Stimulated activated effector memory CD8-positive, alpha-beta T cell treated with anti-CD3 and anti-CD28 coated beads, Interleukin-12 subunit alpha, Interleukin-12 subunit beta, amount 100 ng/mL, for 72 hours (primary cell): ENCODE measurements at regions not wholly inside any gene's neighbourhood (a gene's known extent, or its start where the extent isn't known, plus 50 kb on each side); places are given as distances from the start of the nearest gene placed in this dataset.

ENCODE experiments used
- ATAC-seq: fragments of 150-1000 bp; cut with Tn5 transposase; 2 replicates; pipeline ENCODE4 v1.10.0; 2021
- DNase-seq, 2 donors: peaks; one replicate each; pipeline ENCODE4 v3.0.0; 2021 to 2022; ENCODE audit warnings: low spot score in 2 of 2
- H3K27ac Mint-ChIP-seq: one replicate; pipeline ENCODE4 v1.8.0; 2022; ENCODE audit warnings: mild to moderate bottlenecking, mixed read lengths
- H3K36me3 Mint-ChIP-seq: one replicate; pipeline ENCODE4 v1.8.0; 2022; ENCODE audit warnings: mild to moderate bottlenecking, mixed read lengths
- H3K4me1 Mint-ChIP-seq: one replicate; pipeline ENCODE4 v1.8.0; 2022; ENCODE audit warnings: mixed read lengths
- H3K4me3 Mint-ChIP-seq: one replicate; pipeline ENCODE4 v1.8.0; 2022; ENCODE audit warnings: mild to moderate bottlenecking, mixed read lengths
- H3K9me3 Mint-ChIP-seq: one replicate; pipeline ENCODE4 v1.8.0; 2022; ENCODE audit warnings: mixed read lengths

GRCh38 chr10:83122336-83122735 lies 1017.0 kb upstream of the GHITM start:
- H3K4me1 Mint-ChIP-seq = no peaks in the 10 kb centered on the region
- H3K36me3 Mint-ChIP-seq = no peaks in the 10 kb centered on the region
- ATAC-seq (no peak), DNase-seq (no peak)
- H3K4me3 Mint-ChIP-seq = no peak overlapping the region
- peaks cover 8% of the 10 kb centered on the region for H3K9me3 Mint-ChIP-seq
- H3K27ac Mint-ChIP-seq = no peak overlapping the region

GRCh38 chr10:83127942-83128575 lies 1011.2 kb upstream of the GHITM start:
- H3K9me3 Mint-ChIP-seq = peaks cover 24% of the 10 kb centered on the region
- H3K4me1 Mint-ChIP-seq = no peaks in the 10 kb centered on the region
- H3K36me3 Mint-ChIP-seq = no peaks in the 10 kb centered on the region
- ATAC-seq (no peak), DNase-seq (no peak)
- H3K4me3 Mint-ChIP-seq = no peak overlapping the region
- H3K27ac Mint-ChIP-seq = no peak overlapping the region

- Mint-ChIP-seq H3K4me3 (no peak overlapping the region), H3K27ac (no peak overlapping the region), H3K4me1 (no peaks in the 10 kb centered on the region), H3K36me3 (no peaks in the 10 kb centered on the region), H3K9me3 (peaks cover 6% of the 10 kb centered on the region)
- ATAC-seq (no peak), DNase-seq (no peak)
Observed at GRCh38 chr10:83140811-83141210, 998.5 kb upstream of the GHITM start.

GRCh38 chr10:83142074-83142563 lies 997.2 kb upstream of the GHITM start:
- Mint-ChIP-seq H3K9me3 (peaks cover 9% of the 10 kb centered on the region), H3K36me3 (no peaks in the 10 kb centered on the region), H3K4me3 (no peak overlapping the region), H3K4me1 (no peaks in the 10 kb centered on the region), H3K27ac (no peak overlapping the region)
- DNase-seq = no peak
- ATAC-seq = no peak

- ATAC-seq (no peak), DNase-seq (no peak)
- no peaks in the 10 kb centered on the region for H3K4me1 Mint-ChIP-seq
- peaks cover 9% of the 10 kb centered on the region for H3K9me3 Mint-ChIP-seq
- no peaks in the 10 kb centered on the region for H3K36me3 Mint-ChIP-seq
- no peak overlapping the region for H3K4me3 Mint-ChIP-seq
- H3K27ac Mint-ChIP-seq = no peak overlapping the region
Observed at GRCh38 chr10:83144461-83144860, 994.8 kb upstream of the GHITM start.

- Mint-ChIP-seq H3K9me3 (peaks cover 7% of the 10 kb centered on the region), H3K36me3 (no peaks in the 10 kb centered on the region)
- no peak for ATAC-seq
Observed at GRCh38 chr10:83153714-83154113, 985.6 kb upstream of the GHITM start.

GRCh38 chr10:83164156-83164555 lies 975.2 kb upstream of the GHITM start:
- DNase-seq = no peak
- no peaks in the 10 kb centered on the region for H3K4me1 Mint-ChIP-seq
- H3K36me3 Mint-ChIP-seq = no peaks in the 10 kb centered on the region
- no peak overlapping the region for H3K27ac Mint-ChIP-seq
- peaks cover 7% of the 10 kb centered on the region for H3K9me3 Mint-ChIP-seq
- ATAC-seq = no peak
- H3K4me3 Mint-ChIP-seq = no peak overlapping the region

More at GRCh38 chr10:83153714-83154113, 985.6 kb upstream of the GHITM start:
- DNase-seq = no peak
- no peak overlapping the region for H3K4me3 Mint-ChIP-seq
- H3K4me1 Mint-ChIP-seq = no peaks in the 10 kb centered on the region
- H3K27ac Mint-ChIP-seq = no peak overlapping the region

GRCh38 chr10:83165265-83165664 lies 974.0 kb upstream of the GHITM start:
- Mint-ChIP-seq H3K9me3 (peaks cover 7% of the 10 kb centered on the region), H3K36me3 (no peaks in the 10 kb centered on the region), H3K4me1 (no peaks in the 10 kb centered on the region), H3K4me3 (no peak overlapping the region), H3K27ac (no peak overlapping the region)
- ATAC-seq (no peak), DNase-seq (no peak)

- Mint-ChIP-seq H3K36me3 (no peaks in the 10 kb centered on the region), H3K27ac (no peak overlapping the region), H3K4me1 (no peaks in the 10 kb centered on the region), H3K9me3 (peaks cover 7% of the 10 kb centered on the region), H3K4me3 (no peak overlapping the region)
- ATAC-seq (no peak), DNase-seq (no peak)
Observed at GRCh38 chr10:83166344-83166743, 973.0 kb upstream of the GHITM start.

GRCh38 chr10:83167081-83167480 lies 972.2 kb upstream of the GHITM start:
- ATAC-seq (no peak), DNase-seq (no peak)
- Mint-ChIP-seq H3K4me1 (no peaks in the 10 kb centered on the region), H3K36me3 (no peaks in the 10 kb centered on the region), H3K27ac (no peak overlapping the region), H3K9me3 (peaks cover 7% of the 10 kb centered on the region), H3K4me3 (no peak overlapping the region)

GRCh38 chr10:83176901-83177300 lies 962.4 kb upstream of the GHITM start:
- Mint-ChIP-seq H3K9me3 (peaks cover 13% of the 10 kb centered on the region), H3K4me1 (no peaks in the 10 kb centered on the region), H3K36me3 (no peaks in the 10 kb centered on the region), H3K4me3 (no peak overlapping the region), H3K27ac (no peak overlapping the region)
- DNase-seq (no peak), ATAC-seq (no peak)

- Mint-ChIP-seq H3K4me3 (no peak overlapping the region), H3K4me1 (no peaks in the 10 kb centered on the region), H3K27ac (no peak overlapping the region), H3K36me3 (no peaks in the 10 kb centered on the region), H3K9me3 (peaks cover 10% of the 10 kb centered on the region)
- DNase-seq (no peak), ATAC-seq (no peak)
Observed at GRCh38 chr10:83178526-83178925, 960.8 kb upstream of the GHITM start.

- H3K27ac Mint-ChIP-seq = no peak overlapping the region
- H3K4me1 Mint-ChIP-seq = no peaks in the 10 kb centered on the region
- no peaks in the 10 kb centered on the region for H3K36me3 Mint-ChIP-seq
- peaks cover 10% of the 10 kb centered on the region for H3K9me3 Mint-ChIP-seq
- ATAC-seq (no peak), DNase-seq (no peak)
- H3K4me3 Mint-ChIP-seq = no peak overlapping the region
Observed at GRCh38 chr10:83179371-83179770, 959.9 kb upstream of the GHITM start.

- H3K4me1 Mint-ChIP-seq = no peaks in the 10 kb centered on the region
- ATAC-seq (no peak), DNase-seq (no peak)
- H3K27ac Mint-ChIP-seq = no peak overlapping the region
- H3K4me3 Mint-ChIP-seq = no peak overlapping the region
- no peaks in the 10 kb centered on the region for H3K36me3 Mint-ChIP-seq
- peaks cover 10% of the 10 kb centered on the region for H3K9me3 Mint-ChIP-seq
Observed at GRCh38 chr10:83182076-83182475, 957.2 kb upstream of the GHITM start.

GRCh38 chr10:83184641-83185040 lies 954.7 kb upstream of the GHITM start:
- Mint-ChIP-seq H3K36me3 (no peaks in the 10 kb centered on the region), H3K9me3 (peaks cover 6% of the 10 kb centered on the region), H3K4me1 (no peaks in the 10 kb centered on the region), H3K4me3 (no peak overlapping the region), H3K27ac (no peak overlapping the region)
- DNase-seq (no peak), ATAC-seq (no peak)

GRCh38 chr10:83190614-83191013 lies 948.7 kb upstream of the GHITM start:
- no peak overlapping the region for H3K27ac Mint-ChIP-seq
- ATAC-seq = no peak
- no peak for DNase-seq
- H3K36me3 Mint-ChIP-seq = no peaks in the 10 kb centered on the region
- peaks cover 3% of the 10 kb centered on the region for H3K9me3 Mint-ChIP-seq
- no peak overlapping the region for H3K4me3 Mint-ChIP-seq
- no peaks in the 10 kb centered on the region for H3K4me1 Mint-ChIP-seq

GRCh38 chr10:83193026-83193425 lies 946.3 kb upstream of the GHITM start:
- Mint-ChIP-seq H3K4me3 (no peak overlapping the region), H3K9me3 (peaks cover 3% of the 10 kb centered on the region), H3K36me3 (no peaks in the 10 kb centered on the region), H3K4me1 (no peaks in the 10 kb centered on the region), H3K27ac (no peak overlapping the region)
- DNase-seq (no peak), ATAC-seq (no peak)
